Suprapubic skin (tissue), 4 donors: ENCODE measurements at regions not wholly inside any gene's neighbourhood (a gene's known extent, or its start where the extent isn't known, plus 50 kb on each side); places are given as distances from the start of the nearest gene placed in this dataset.

ENCODE experiments used
- CTCF ChIP-seq, 2 donors: fragments of 200-600 bp in 1 of 2; fragments of 450-650 bp in 1 of 2; sonication (generic) in 1 of 2; IDR thresholded peaks; one replicate each; pipeline ENCODE4 v1.5.1; 2016 to 2019; ENCODE audit warnings: antibody characterized with exemption in 2 of 2, mild to moderate bottlenecking in 1 of 2, moderate library complexity in 1 of 2
- POLR2A ChIP-seq, 2 donors: fragments of 450-650 bp; IDR thresholded peaks; one replicate each; pipeline ENCODE4 v1.6.1; 2017; ENCODE audit warnings: antibody characterized with exemption in 2 of 2, mild to moderate bottlenecking in 2 of 2, moderate library complexity in 2 of 2
- POLR2AphosphoS5 ChIP-seq, 3 donors: sonication (generic); formaldehyde crosslinking; IDR thresholded peaks; one replicate each; pipeline ENCODE4 v1.6.1; 2017; ENCODE audit warnings: antibody characterized with exemption in 3 of 3

DNA sequence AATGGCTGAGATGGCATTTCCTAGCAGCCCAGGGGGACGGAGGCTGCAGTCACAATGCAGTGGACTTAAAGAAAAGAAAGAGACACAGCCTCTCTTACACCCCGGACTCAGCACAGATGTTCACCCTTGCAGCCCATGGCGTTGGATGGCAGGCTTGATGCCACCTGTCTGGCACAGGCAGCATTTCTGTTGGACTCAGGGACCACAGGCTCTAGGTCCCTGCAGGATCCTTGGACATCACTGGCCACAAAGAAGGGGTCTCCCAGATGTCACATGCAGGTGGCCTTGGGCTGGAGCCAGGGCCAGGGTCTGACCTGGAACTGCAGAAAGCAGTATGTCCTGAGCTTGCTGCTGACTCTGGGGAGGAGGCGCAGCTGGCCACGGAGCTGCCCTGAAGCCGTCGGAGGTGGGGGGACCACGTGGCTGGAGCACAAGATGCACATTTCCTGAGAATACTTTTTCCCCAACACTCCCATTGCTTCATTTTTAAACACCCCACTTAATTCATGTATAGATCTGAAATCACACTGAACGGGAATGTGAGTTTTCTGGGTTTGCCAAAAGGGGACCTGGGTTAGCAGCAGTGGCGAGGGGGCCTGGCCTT lies 102.3 kb upstream of the SULF2 start:
- TF ChIP-seq CTCF (IDR thresholded peaks at IDR 0.05) (no peak), POLR2AphosphoS5 (IDR thresholded peaks at IDR 0.05) (no peak), POLR2A (IDR thresholded peaks at IDR 0.05) (no peak)
